HEK293T (cell line): ENCODE measurements at regions not wholly inside any gene's neighbourhood (a gene's known extent, or its start where the extent isn't known, plus 50 kb on each side); places are given as distances from the start of the nearest gene placed in this dataset.

Experiments
- ARNT ChIP-seq: fragments of 450-650 bp; IDR thresholded peaks from 2 replicates; pipeline ENCODE4 v1.6.1; 2017; ENCODE audit warnings: mild to moderate bottlenecking
- ELF4 ChIP-seq: fragments of 450-650 bp; IDR thresholded peaks from 2 replicates; pipeline ENCODE4 v1.6.1; 2017; ENCODE audit warnings: antibody characterized with exemption
- FOXK2 ChIP-seq: fragments of 450-650 bp; IDR thresholded peaks from 2 replicates; pipeline ENCODE4 v1.6.1; 2016; ENCODE audit warnings: mild to moderate bottlenecking
- NFRKB ChIP-seq: fragments of 450-650 bp; IDR thresholded peaks from 2 replicates; pipeline ENCODE4 v1.6.1; 2016; ENCODE audit warnings: mild to moderate bottlenecking, moderate library complexity
- PKNOX1 ChIP-seq: fragments of 450-650 bp; IDR thresholded peaks from 2 replicates; pipeline ENCODE4 v1.6.1; 2016
- SP1 ChIP-seq: fragments of 450-650 bp; IDR thresholded peaks from 2 replicates; pipeline ENCODE4 v1.6.1; 2017
- TARDBP ChIP-seq: fragments of 450-650 bp; IDR thresholded peaks from 2 replicates; pipeline ENCODE4 v1.6.1; 2016
- ZNF384 ChIP-seq: fragments of 450-650 bp; IDR thresholded peaks from 2 replicates; pipeline ENCODE4 v1.6.1; 2016

DNA sequence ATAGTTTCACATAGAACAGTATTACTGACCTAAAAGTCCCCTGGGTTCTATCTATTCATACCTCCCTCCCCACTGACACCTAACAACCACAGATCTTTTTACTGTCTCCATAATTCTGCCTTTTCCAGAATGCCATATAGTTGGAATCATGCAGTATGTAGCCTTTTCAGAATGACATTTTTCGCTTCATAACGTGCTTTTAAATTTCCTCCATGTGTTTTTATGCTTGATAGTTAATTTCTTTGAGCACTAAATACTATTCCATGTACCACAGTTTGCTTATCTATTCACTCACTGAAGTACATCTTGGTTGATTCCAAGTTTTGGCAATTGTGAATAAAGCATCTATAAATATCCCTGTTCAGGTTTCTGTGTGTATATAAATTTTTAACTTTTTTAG is 77.7 kb upstream of the GPR149 start:
- TF ChIP-seq ELF4 (no peak), ZNF384 (no peak), FOXK2 (no peak), NFRKB (no peak), ARNT (no peak), PKNOX1 (no peak), TARDBP (no peak), SP1 (no peak)
